WTC11 (cell line): ENCODE measurements at regions not wholly inside any gene's neighbourhood (a gene's known extent, or its start where the extent isn't known, plus 50 kb on each side); places are given as distances from the start of the nearest gene placed in this dataset.

Experiments
- CTCF ChIP-seq: fragments of 200-600 bp; IDR thresholded peaks from 2 replicates; pipeline ENCODE4 v1.8.0; 2022; ENCODE audit warnings: antibody characterized with exemption
- E2F5 ChIP-seq: sonication (generic); formaldehyde crosslinking; IDR thresholded peaks from 2 replicates; pipeline ENCODE4 v1.8.1; 2022; ENCODE audit warnings: mild to moderate bottlenecking, moderate library complexity, missing genetic modification reagents
- NR1H2 ChIP-seq: sonication (generic); formaldehyde crosslinking; IDR thresholded peaks from 2 replicates; pipeline ENCODE4 v1.9.0; 2021; ENCODE audit warnings: mild to moderate bottlenecking, moderate library complexity, missing genetic modification reagents
- TEAD1 ChIP-seq: sonication (generic); formaldehyde crosslinking; IDR thresholded peaks from 2 replicates; pipeline ENCODE4 v1.8.0; 2022; ENCODE audit warnings: mild to moderate bottlenecking, missing genetic modification reagents
- USF2 ChIP-seq: sonication (generic); formaldehyde crosslinking; IDR thresholded peaks from 2 replicates; pipeline ENCODE4 v1.8.1; 2023; ENCODE audit warnings: mild to moderate bottlenecking, missing genetic modification reagents, moderate library complexity
- ZNF263 ChIP-seq: sonication (generic); formaldehyde crosslinking; IDR thresholded peaks from 2 replicates; pipeline ENCODE4 v1.8.1; 2022; ENCODE audit warnings: low read depth, mild to moderate bottlenecking, moderate library complexity, missing genetic modification reagents
- ZNF423 ChIP-seq: fragments of 250-450 bp; sonication (Bioruptor Pico); IDR thresholded peaks from 2 replicates; pipeline ENCODE4 v2.1.2; 2022; ENCODE audit warnings: mild to moderate bottlenecking, moderate library complexity

- TF ChIP-seq USF2, result no peak
- no peak for TF ChIP-seq ZNF423 (CRISPR knock-in tag)
- TF ChIP-seq CTCF, result no peak
- no peak for TF ChIP-seq NR1H2
- TF ChIP-seq E2F5 (CRISPR knock-in tag), result no peak
- no peak for TF ChIP-seq TEAD1 (CRISPR knock-in tag)
- TF ChIP-seq ZNF263, result no peak
Observed at GRCh38 chr4:173684223-173684622, 154.2 kb upstream of the HAND2 start.
